NCI-H2196 treated with DMSO at 0.1 percent for 48 hours (cell line): ENCODE measurements at regions not wholly inside any gene's neighbourhood (a gene's known extent, or its start where the extent isn't known, plus 50 kb on each side); places are given as distances from the start of the nearest gene placed in this dataset.

Experiments used
- DNase-seq: peaks from one replicate; lab custom pipeline; 2025; ENCODE audit not compliant: unreplicated experiment; lab: John Stamatoyannopoulos, UW

- DNase-seq = no peak
These were observed 54.3 kb upstream of the CBLB start for GRCh38 chr3:105923140-105923539.

- no peak for DNase-seq
These were observed 58.9 kb upstream of the CBLB start for GRCh38 chr3:105927741-105928140.

- no peak for DNase-seq
These were observed 61.9 kb upstream of the CBLB start for GRCh38 chr3:105930733-105931132.

GRCh38 chr3:105931500-105931899, 62.7 kb upstream of the CBLB start:
- DNase-seq = no peak

- no peak for DNase-seq
These were observed 65.1 kb upstream of the CBLB start for GRCh38 chr3:105933871-105934270.

GRCh38 chr3:105938101-105938500, 69.3 kb upstream of the CBLB start:
- no peak for DNase-seq

- no peak for DNase-seq
These were observed 70.0 kb upstream of the CBLB start for GRCh38 chr3:105938806-105939205.

GRCh38 chr3:105944276-105944675, 75.5 kb upstream of the CBLB start:
- no peak for DNase-seq

- no peak for DNase-seq
These were observed 75.9 kb upstream of the CBLB start for GRCh38 chr3:105944721-105945120.

GRCh38 chr3:105948101-105948500, 79.3 kb upstream of the CBLB start:
- DNase-seq = no peak

GRCh38 chr3:105950881-105951600, 82.2 kb upstream of the CBLB start:
- no peak for DNase-seq

GRCh38 chr3:105953831-105954230, 85.0 kb upstream of the CBLB start:
- no peak for DNase-seq

- no peak for DNase-seq
These were observed 87.5 kb upstream of the CBLB start for GRCh38 chr3:105956306-105956705.

GRCh38 chr3:105957722-105958121, 88.9 kb upstream of the CBLB start:
- no peak for DNase-seq

GRCh38 chr3:105958237-105959000, 89.6 kb upstream of the CBLB start:
- no peak for DNase-seq

GRCh38 chr3:105959851-105960250, 91.0 kb upstream of the CBLB start:
- DNase-seq = no peak

GRCh38 chr3:105960381-105960780, 91.6 kb upstream of the CBLB start:
- no peak for DNase-seq

- DNase-seq = no peak
These were observed 94.3 kb upstream of the CBLB start for GRCh38 chr3:105963161-105963560.

- no peak for DNase-seq
These were observed 96.6 kb upstream of the CBLB start for GRCh38 chr3:105965384-105965783.

GRCh38 chr3:105967117-105967516, 98.3 kb upstream of the CBLB start:
- DNase-seq = no peak

- no peak for DNase-seq
These were observed 101.5 kb upstream of the CBLB start for GRCh38 chr3:105970283-105970682.

GRCh38 chr3:105972069-105972468, 103.3 kb upstream of the CBLB start:
- no peak for DNase-seq

- DNase-seq = no peak
These were observed 105.6 kb upstream of the CBLB start for GRCh38 chr3:105974381-105974780.
